ENCODE measurements at regions not wholly inside any gene's neighbourhood (a gene's known extent, or its start where the extent isn't known, plus 50 kb on each side); places are given as distances from the start of the nearest gene placed in this dataset.
"Not testable (repeated sequence)": the region's sequence is repeated elsewhere in the genome, so short reads cannot be mapped to it uniquely, and the experiment has no call there.

DNA sequence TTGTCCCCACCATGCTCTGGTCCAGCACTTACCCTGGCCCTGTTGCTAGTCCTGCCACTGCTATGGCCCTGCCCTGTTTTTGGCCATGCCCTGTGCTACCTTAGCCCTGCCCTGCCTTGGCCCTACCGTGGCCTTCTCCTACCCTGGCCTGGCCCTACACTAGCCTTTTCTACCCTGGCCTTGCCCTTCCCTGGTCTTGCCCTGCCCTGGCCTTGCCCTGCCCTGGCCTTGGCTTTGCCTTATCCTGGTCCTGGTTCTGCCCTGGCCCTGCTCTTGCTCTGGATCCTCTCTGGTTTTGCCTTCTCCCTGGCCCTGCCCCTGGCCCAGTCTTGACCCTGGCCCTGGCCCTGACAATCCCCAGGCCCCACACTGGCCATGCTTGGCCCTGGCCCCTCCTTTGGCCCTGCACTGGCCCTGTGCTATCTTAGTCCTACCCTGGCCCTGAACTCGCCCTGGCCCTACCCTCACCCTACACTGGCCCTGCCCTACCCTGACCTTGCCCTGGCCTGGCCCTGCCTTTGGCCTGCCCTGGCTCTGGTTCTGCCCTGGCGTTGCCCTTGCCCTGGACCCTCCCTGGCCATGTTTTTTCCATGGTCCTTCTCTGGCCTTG is 235.0 kb downstream of the GOLGA6L6 start:
- not testable (repeated sequence) for DNase-seq

DNA sequence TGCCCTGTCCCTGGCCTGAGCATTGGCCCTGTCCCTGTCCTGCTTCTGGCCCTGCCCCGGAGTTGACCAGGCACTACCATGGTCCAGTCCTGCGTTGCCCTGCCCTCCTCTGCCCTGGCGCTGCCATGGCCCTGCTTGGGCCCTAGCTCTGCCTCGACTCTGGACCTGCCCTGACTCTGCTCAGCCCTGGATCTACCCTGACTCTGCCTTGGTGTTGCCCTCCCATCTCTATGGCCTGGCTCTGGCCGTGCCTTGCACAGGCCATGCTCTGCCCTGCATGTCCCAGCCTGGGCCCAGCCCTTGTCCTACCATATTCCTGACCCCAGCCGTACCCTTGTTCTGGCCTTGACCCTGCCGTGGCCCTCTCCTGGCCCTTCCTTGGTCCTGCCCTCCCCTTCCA is 235.7 kb downstream of the GOLGA6L6 start:
- DNase-seq = not testable (repeated sequence)

DNA sequence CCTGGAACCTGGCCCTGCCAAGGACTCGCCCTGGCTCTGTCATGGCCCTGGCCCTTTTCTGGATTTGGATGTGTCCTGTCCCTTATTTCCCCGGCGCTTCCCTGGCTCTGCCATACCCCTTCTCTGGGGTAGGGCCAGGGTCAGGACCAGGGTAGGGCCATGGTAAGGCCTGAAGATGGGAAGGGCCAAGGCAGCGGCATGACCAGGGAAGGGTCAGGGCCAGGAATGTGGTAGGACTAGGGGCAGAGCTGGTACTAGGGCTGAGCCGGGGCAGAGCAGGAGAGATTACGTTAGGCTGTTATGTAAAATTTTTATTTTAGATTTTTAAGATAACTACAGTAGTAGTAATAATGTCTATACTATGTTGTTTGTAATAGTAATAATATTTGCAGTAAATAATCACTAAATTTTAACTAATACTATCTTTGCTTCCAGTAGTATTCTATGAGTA is 236.6 kb downstream of the GOLGA6L6 start:
- not testable (repeated sequence) for DNase-seq

DNA sequence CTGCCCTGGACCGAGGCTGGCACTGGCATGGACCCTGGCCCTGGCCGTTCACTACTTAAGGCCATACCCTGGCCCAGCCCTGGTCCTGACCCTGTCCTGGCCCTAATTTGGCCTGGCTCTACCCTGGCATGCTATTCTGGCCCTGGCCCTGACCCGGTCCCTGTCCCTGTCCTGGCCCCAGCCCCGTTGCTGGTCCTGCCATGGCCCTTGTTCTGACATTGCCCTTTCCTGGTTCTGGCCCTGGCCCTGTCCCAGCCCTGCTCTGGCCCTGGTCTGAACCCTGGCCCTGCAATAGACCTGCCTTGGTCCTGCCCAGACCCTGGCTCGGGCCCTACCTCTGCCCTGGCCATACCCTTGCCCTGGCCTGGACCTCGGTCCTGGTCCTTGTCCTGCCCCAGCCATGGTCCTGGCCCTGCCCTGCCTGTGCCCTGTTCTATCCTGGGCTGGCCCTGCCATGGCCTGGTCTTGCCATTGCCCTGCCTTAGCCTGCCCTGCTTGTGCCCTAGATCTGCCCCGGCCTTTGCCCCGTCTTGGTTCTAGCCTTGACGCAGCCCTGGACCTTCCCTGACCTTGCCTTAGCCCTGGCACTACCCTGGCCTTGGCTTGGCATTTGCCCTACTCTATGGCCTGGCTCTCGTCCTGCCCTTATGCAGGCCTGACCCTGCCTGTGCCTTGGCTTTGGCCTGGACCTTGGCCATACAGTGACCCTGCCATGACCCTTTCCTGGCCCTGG is 237.2 kb downstream of the GOLGA6L6 start:
- DNase-seq = not testable (repeated sequence)

DNA sequence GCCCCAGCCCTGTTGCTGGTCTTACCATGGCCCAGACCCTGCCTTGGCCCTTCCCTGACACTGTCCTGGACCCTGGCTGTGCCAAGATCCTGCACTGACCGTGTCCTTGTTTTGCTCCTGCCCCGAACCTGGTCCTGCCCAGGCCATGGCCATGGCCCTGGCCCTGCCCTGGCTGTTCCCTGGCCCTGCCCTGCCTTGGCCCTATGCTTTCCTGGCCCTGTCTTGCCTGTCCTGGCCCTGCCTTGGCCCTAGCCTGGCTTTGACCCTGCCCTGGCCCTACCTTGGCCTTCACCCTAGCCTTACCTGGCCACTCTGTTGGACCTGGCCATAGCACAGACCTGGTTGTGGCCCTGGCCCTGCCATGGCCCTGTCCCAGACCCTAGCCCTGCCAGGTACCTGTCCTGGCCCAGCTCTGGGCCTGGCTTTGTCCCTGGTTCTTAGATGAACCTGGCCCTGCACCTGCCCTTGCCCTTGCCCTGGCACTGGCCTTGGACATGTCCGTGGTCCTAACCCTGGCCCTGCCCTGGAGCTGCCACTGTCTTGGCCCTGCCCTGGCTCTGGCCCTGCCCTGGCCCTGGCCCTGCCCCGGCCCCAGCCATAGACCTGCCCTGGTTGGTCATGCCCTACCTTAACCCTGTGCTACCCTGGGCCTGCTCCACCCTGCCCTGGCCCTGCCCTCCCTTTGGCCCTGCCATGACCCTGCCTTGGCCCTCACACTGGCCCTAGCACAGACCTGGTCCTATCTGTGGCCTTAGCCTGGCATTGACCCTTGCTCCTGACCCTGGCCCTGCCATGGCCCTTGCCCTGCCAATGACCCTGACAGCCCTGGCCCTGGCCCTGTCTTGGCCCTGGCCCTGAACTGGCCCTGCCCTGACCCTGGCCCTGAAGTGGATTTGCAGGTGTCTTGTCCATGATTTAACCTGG is 238.1 kb downstream of the GOLGA6L6 start:
- DNase-seq = not testable (repeated sequence)

DNA sequence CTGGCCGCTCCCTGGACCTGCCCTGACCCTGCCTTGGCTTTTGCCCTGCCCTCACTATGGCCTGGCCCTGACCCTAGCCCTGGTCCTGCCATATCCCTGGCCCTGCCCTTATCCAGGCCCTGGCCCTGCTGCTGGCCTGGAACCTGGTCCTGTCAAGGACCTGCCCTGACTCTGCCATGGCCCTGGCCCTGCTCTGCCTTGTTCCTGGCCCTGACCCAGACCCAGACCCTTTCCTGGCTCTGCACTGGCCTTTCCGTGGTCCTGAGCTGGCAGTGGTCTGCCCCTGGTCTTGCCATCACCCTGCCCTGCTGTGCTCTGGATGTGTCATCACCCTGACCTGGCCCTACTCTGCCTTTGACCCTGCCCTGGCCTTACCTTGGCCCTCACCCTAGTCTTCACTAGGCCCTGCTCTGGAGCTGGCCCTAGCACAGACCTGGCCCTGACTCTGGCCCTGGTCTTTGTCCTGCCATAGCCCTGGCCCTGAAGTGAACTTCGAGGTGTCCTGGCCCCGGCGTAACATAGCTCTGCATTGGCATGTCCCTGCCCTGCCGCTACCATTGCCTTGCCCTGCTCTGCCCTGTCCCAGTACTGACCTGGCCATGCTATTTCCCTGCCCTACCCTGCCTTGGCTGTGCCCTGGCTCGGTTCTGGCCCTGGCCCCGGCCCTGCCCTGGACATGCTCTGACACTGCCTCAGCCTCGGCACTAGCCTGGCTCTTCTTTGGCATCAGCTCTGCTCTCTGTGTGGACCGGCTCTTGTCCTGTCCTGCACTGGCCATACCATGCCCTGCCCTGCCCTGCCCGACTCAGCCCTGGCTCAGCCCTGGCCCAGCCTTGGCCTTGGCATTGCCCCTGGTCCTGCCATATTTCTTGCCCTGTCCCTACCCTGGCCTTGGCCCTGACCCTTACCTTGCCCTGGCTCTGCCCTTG is 239.2 kb downstream of the GOLGA6L6 start:
- not testable (repeated sequence) for DNase-seq

DNA sequence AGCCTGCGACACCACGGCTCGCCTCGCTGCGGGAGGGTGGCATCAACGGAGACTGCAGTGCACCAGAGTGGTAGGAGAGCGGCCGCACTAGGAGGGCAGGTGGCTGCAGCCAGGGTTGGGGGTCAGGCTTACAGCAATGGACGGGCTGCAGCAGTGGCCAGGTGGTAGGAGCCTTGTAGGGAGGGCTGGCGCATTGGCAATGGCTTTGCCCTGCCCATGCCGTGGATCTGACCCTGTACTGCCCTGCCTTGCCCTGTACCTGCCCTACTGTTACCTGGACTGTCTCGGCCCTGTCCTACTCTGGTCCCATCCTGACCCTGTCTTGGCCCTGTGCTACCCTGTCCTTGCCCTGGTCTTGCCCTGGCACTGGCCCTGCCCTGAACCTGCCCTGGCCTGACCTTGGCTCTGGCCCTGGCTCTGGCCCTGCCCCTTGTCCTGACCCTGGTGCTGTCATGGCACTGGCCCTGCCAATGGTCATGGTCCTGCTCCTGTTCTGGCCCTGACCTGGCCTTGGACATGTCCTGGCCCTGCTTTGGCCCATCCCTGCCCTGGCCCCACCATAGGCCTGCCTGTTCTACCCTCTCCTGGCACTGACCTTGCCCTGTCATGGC is 240.0 kb downstream of the GOLGA6L6 start:
- DNase-seq = not testable (repeated sequence)

DNA sequence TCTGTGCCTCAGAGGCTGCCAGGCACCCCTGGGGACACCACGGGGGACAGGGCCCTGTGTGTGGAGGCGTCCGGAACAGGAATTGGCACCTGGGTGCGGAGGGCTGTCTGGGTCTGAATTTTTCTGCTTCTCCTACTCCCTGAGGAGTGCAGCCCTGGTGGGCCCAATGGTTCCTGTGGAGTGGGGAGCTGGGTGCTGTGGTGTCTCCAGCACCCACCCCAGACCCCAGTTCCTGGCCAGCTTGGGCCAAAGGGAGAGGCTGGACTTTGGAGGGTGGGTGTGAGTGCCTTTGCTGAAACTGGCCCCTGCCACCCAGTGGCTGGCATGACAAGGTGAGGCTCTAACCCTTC is 240.6 kb downstream of the GOLGA6L6 start:
- not testable (repeated sequence) for DNase-seq

DNA sequence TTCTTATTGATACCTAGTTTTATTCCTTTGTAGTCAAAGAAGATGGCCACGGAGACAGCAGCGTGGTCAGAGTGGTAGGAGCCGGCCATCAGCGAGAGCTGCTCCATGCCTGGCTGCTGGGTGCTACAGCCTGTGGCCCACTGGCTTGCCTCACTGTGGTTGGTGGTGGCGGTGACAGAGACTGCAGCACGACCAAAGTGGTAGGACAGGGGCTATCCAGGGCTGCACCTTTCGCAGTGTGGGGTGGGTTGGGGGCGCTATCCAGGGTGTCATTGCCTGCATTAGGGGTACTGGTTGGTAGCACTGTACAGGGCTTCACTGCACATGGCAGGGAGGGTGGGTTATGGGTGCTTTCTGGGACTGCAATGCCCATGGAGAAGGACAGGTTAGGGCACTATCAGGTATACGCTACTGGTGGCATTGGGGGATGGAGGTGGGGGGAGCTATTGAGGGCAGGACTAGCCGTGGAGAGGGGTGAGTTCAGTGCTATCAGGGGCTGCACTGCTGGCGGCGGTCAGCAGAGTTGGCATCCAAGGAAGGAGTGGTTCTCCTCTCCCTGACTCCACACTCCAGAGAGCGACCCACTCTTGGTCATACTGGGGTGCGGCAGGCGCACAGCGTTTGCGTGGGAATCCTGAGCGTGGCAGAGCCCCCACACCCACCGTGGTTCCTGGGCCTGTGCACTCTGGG is 241.1 kb downstream of the GOLGA6L6 start:
- not testable (repeated sequence) for DNase-seq

DNA sequence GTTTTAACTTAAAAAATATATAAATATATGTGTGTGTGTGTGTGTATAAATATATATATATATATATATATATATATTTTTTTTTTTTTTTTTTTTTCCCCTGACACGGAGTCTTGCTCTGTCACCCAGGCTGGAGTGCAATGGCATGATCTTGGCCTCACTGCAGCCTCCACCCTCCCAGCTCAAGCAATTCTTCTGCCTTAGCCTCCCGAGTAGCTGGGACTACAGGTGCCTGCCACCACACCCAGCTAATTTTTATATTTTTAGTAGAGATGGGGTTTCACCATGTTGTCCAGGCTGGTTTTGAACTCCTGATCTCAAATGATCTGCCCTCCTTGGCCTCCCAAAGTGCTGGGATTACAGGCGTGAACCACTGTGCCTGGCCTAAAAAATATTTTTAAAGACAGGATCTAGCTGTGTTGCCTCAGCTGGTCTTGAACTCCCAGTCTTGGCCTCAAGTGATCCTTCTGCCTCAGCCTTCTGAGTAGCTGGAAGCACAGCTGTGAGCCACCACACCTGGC is 243.9 kb downstream of the GOLGA6L6 start:
- not testable (repeated sequence) for DNase-seq

DNA sequence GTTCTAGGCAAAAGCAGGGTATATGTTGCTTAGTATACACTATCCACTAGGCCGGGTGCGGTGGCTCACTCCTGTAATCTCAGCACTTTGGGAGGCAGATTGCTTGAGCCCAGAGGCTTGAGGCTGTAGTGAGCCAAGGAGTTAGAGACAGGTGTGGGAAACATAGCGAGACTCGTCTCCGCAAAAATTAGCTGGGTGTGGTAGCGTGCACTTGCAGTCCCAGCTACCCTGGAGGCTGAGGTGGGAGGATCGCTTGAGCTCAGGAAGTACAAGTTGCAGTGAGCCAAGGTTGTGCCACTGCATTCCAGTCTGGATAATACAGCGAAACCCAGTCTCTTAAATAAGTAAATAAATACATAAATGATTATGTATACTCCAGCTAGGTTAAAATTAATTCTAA is 245.3 kb downstream of the GOLGA6L6 start:
- DNase-seq = not testable (repeated sequence)

DNA sequence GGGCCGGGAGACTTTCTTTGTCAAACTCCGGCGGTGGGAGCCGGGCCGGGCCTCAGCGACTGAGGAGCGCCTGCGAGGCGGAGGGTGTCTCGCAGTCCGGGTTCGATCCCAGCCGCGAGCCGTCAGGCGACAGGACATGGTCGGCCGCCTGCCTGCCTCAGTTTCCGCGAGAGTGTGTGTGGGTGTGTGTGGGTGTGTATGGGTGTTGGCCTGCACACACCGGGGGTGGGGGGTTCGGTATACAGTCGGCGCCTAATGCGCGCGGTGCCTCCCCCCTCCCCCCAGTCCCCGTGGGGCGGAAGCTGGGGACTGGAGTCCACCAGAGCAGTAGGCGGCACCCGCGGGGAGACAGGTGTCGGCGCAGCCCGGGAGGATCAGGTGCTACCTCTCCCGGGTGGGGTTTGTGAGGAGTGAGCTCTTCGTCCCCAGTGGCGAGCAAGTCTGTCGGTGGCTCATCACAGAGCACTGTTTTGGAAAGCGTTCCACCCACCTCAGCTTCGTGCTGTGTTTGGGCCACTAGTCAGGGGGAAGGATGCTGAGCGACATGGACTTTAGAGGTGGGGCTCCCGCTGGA is 246.3 kb downstream of the GOLGA6L6 start:
- no peak for DNase-seq

DNA sequence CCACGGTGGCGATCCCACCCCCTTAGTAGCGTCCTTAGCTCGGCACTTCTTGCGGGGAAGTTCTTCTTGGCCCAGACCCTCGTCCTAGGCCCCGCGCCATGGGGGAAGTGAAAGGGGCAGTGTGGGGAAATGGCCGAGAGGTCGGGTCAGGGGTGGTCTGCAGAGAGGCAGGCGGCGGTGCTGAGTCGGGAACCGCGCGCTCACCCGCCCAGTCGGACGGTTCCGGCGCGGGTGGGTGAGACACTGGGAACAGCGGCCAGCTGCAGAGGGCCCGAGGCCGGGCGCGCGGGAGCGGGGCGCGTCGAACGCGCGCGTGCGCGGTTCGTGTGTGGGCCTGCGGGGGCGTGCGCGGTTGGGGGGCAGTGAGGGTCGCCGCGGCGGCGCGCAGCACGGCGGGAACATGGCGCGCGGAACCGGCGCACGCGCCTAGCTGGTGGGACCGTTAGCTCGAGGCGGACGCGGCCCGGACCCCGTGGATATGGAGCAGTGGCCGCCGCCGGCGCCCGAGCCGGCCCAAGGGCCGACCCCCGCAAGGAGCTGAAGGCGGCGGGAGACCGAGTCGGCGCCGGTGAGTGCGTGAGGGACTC is 246.9 kb downstream of the GOLGA6L6 start:
- DNase-seq = no peak

DNA sequence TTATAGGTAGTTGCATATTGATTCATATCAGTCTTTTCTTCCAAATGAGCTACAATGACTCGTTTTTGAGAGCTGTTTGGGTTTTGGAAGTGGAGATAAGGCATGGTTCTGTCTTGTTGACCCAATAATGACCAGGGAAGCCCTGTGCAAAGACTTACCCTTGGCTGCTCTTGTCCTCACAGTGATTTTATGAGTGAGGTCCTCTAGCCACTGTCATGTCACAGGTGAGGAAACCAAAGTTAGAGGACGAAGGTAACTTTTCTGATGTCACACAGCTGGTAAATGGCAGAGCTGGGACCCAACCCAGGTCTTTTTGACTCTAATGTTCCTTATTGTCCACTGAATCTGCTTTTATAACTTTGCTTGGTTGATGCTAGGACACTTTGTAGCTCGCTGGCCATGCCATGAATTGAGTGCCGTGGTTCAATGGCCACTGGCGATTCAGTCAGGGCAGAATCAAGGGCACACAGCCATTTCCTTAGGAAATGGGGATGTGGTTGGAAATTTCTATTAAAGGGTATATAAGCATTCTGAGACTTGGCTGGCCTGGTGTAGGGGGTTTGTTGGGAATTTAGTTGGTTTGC is 249.1 kb downstream of the GOLGA6L6 start:
- not testable (repeated sequence) for DNase-seq

DNA sequence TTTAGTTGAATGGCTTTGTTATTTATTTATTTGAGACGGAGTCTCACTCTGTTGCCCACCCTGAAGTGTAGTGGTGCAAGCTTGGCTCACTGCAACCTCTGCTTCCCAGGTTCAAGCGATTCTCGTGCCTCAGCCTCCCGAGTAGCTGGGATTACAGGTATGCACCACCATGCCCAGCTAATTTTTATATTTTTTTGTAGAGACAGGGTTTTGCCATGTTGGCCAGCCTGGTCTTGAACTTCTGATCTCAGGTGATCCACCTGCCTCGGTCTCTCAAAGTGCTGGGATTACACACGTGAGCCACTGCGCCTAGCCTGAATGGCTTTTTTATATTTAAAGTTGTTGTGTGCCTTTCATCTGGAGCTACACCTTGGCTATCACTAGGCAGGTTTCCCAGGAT is 250.0 kb downstream of the GOLGA6L6 start:
- not testable (repeated sequence) for DNase-seq

DNA sequence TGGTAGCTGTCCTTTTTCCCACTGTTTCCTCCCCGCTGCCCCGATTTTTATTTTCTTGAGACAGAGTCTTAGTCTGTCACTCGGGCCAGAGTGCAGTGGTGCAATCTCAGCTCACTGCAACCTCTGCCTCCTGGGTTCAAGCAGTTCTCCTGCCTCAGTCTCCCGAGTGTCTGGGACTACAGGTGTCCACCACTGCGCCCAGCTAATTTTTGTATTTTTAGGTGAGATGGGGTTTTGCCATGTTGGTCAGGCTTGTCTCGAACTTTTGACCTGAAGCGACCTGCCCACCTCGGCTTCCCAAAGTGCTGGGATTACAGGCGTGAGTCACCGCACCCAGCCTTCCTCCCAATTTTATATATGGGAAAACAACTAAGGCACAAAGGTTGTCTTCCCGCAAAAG is 251.0 kb downstream of the GOLGA6L6 start:
- DNase-seq = not testable (repeated sequence)

DNA sequence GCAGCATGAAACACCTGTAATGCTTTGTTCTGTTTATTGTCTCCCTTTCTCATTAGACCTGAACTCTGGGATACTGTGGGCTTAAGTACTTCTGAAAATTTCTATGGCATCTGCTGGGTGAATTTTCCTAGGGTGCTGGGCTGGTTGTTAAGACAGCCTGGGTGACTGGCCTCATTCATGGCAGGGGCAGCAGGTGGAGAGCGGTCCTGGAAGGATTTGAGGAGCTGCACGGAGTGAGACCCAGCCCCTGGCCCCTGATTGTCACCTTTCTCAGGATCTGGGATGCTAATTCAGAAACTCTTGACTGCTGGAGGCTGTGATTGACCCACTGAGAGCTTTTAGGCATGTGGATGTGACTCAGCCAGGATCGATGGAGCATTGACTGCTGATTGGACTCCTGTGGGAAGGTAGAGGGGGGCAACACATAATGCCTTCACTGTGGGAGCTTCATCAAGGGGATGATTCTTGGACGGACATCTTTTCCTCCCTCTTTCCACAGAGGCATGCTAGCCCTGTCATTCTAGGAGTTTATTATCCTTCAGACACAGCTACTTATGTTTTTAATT is 252.0 kb downstream of the GOLGA6L6 start:
- DNase-seq = not testable (repeated sequence)

DNA sequence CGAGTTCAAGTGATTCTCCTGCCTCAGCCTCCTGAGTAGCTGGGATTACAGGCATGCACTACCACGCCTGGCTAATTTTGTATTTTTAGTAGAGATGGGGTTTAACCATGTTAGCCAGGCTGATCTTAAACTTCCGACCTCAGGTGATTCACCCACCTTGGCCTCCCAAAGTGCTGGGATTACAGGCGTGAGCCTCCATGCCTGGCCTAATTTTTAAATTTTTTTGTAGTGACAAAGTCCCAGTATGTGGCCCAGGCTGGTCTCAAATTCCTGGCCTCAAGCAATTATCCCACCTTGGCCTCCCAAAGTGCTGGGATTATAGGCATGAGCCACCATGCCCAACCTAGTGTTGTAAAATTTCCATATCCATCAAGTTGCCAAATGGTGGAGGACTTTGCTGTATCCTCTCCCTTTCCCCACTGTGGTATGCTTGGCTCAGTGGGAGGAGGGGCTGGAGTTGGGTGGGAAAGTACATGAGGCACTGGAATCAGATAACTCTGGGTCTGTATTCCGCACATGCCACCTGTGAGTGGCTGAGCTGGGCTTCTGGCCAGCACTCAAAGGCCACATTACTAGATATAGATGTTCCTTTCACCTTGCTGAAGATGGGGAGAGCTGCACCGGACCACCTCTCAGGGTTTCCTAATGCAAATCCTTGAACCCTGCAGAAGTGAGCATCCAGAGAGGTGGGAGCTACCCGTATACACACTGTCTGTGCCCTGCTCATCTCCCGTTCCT is 252.6 kb downstream of the GOLGA6L6 start:
- DNase-seq = not testable (repeated sequence)

DNA sequence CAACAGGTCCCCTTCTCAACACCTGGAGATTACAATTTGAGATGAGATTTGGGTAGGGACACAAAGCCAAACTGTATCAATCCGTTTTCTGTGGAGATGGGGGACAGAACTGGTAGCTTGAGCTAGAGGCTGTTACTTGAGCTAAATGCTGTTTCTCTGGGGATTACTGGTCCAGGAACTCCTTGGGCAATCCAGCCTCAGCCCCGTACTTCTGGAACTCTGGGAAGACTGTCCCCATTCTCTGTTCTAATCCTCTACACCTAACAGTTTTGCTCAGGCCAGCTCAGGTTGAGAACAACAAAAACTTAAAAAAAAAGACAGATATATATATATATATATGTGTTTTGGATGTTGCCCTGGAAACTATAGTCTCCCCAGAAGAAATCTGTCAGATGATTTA is 255.0 kb downstream of the GOLGA6L6 start:
- DNase-seq = not testable (repeated sequence)

Measured in NCI-H82 (cell line).